HFFc6 (cell line): ENCODE measurements at regions not wholly inside any gene's neighbourhood (a gene's known extent, or its start where the extent isn't known, plus 50 kb on each side); places are given as distances from the start of the nearest gene placed in this dataset.

ENCODE experiments used
- DNase-seq: peaks from one replicate; pipeline ENCODE4 v3.0.0-alpha.2; 2018
- H3K27ac Mint-ChIP-seq: 2 replicates; pipeline ENCODE4 v1.8.0; 2020; ENCODE audit warnings: mild to moderate bottlenecking, mixed read lengths
- H3K27me3 Mint-ChIP-seq: 2 replicates; pipeline ENCODE4 v1.8.0; 2021; ENCODE audit warnings: mild to moderate bottlenecking, moderate library complexity, mixed read lengths; ENCODE audit not compliant: insufficient read depth
- H3K36me3 Mint-ChIP-seq: 2 replicates; pipeline ENCODE4 v1.8.0; 2021; ENCODE audit warnings: low read depth, mixed read lengths
- H3K4me1 Mint-ChIP-seq: 2 replicates; pipeline ENCODE4 v1.8.0; 2020; ENCODE audit warnings: low read depth, mixed read lengths
- H3K4me3 Mint-ChIP-seq: 2 replicates; pipeline ENCODE4 v1.8.0; 2020; ENCODE audit warnings: mild to moderate bottlenecking, moderate library complexity, mixed read lengths
- H3K9me3 Mint-ChIP-seq: 2 replicates; pipeline ENCODE4 v1.8.0; 2020; ENCODE audit warnings: mild to moderate bottlenecking, mixed read lengths
- CTCF ChIP-seq: fragments of 200-600 bp; sonication (generic); IDR thresholded peaks from 2 replicates; pipeline ENCODE4 v1.5.0; 2021; ENCODE audit warnings: antibody characterized with exemption, mild to moderate bottlenecking

GRCh38 chrY:17398336-17399072 is 481.5 kb downstream of the CDY2B start:
- Mint-ChIP-seq H3K36me3 (no peaks in the 10 kb centered on the region), H3K27ac (no peak overlapping the region), H3K9me3 (no peaks in the 10 kb centered on the region), H3K4me3 (no peak overlapping the region), H3K4me1 (no peaks in the 10 kb centered on the region), H3K27me3 (no peaks in the 10 kb centered on the region)
- TF ChIP-seq CTCF, result no peak
- DNase-seq, result no peak

- no peaks in the 10 kb centered on the region for H3K27me3 Mint-ChIP-seq
- no peak overlapping the region for H3K27ac Mint-ChIP-seq
- DNase-seq, result no peak
- H3K36me3 Mint-ChIP-seq, result no peaks in the 10 kb centered on the region
- TF ChIP-seq CTCF, result no peak
- H3K9me3 Mint-ChIP-seq, result no peaks in the 10 kb centered on the region
- no peaks in the 10 kb centered on the region for H3K4me1 Mint-ChIP-seq
- H3K4me3 Mint-ChIP-seq, result no peak overlapping the region
Measured at GRCh38 chrY:17397659-17398058, 482.4 kb downstream of the CDY2B start.

- DNase-seq, result no peak
- Mint-ChIP-seq H3K4me1 (no peaks in the 10 kb centered on the region), H3K9me3 (peaks cover 7% of the 10 kb centered on the region), H3K27ac (no peak overlapping the region), H3K36me3 (0 out of 2 replicates have a peak, but pooled peaks cover 4% of the 10 kb centered on the region), H3K27me3 (no peaks in the 10 kb centered on the region), H3K4me3 (no peak overlapping the region)
- no peak for TF ChIP-seq CTCF
Measured at GRCh38 chrY:17381431-17382070, 498.5 kb downstream of the CDY2B start.

GRCh38 chrY:17378326-17378725 is 501.7 kb downstream of the CDY2B start:
- Mint-ChIP-seq H3K4me1 (no peaks in the 10 kb centered on the region), H3K36me3 (0 out of 2 replicates have a peak, but pooled peaks cover 4% of the 10 kb centered on the region), H3K9me3 (peaks cover 7% of the 10 kb centered on the region), H3K4me3 (no peak overlapping the region), H3K27ac (no peak overlapping the region), H3K27me3 (no peaks in the 10 kb centered on the region)
- no peak for DNase-seq
- no peak for TF ChIP-seq CTCF

- H3K4me3 Mint-ChIP-seq, result no peak overlapping the region
- H3K27ac Mint-ChIP-seq, result no peak overlapping the region
- no peak for DNase-seq
- H3K4me1 Mint-ChIP-seq, result no peaks in the 10 kb centered on the region
- no peaks in the 10 kb centered on the region for H3K36me3 Mint-ChIP-seq
- no peak for TF ChIP-seq CTCF
- no peaks in the 10 kb centered on the region; the same call in 1 of the 2 replicates for H3K9me3 Mint-ChIP-seq
- H3K27me3 Mint-ChIP-seq, result no peaks in the 10 kb centered on the region; the same call in 1 of the 2 replicates
Measured at GRCh38 chrY:17368413-17368812, 511.6 kb downstream of the CDY2B start.
